Karpas-422 (cell line): ENCODE measurements at regions not wholly inside any gene's neighbourhood (a gene's known extent, or its start where the extent isn't known, plus 50 kb on each side); places are given as distances from the start of the nearest gene placed in this dataset.

ENCODE experiments used
- DNase-seq: peaks from one replicate; pipeline ENCODE4 v3.0.0-alpha.2; 2015
- H2AFZ ChIP-seq: fragments of 200-600 bp; sonication (generic); 2 replicates; pipeline ENCODE4 v1.6.1; 2014; ENCODE audit warnings: antibody characterized with exemption, low read length, mixed read lengths
- H3K27ac ChIP-seq: fragments of 200-600 bp; sonication (generic); 2 replicates; pipeline ENCODE4 v1.5.1; 2014; ENCODE audit warnings: mild to moderate bottlenecking, low read length, moderate library complexity
- H3K27me3 ChIP-seq: fragments of 200-600 bp; sonication (generic); 2 replicates; pipeline ENCODE4 v1.6.1; 2014; ENCODE audit warnings: low read length, mixed read lengths
- H3K36me3 ChIP-seq: fragments of 200-600 bp; sonication (generic); 2 replicates; pipeline ENCODE4 v1.6.1; 2014; ENCODE audit warnings: low read length, mixed read lengths; ENCODE audit not compliant: insufficient read depth
- H3K4me1 ChIP-seq: fragments of 200-600 bp; sonication (generic); 2 replicates; pipeline ENCODE4 v1.6.1; 2014; ENCODE audit warnings: mild to moderate bottlenecking, low read length, mixed read lengths
- H3K4me2 ChIP-seq: fragments of 200-600 bp; sonication (generic); 2 replicates; pipeline ENCODE4 v1.6.1; 2014; ENCODE audit warnings: low read length, low read depth, mild to moderate bottlenecking; ENCODE audit not compliant: poor library complexity, severe bottlenecking
- H3K4me3 ChIP-seq: fragments of 200-600 bp; sonication (generic); 2 replicates; pipeline ENCODE4 v1.5.1; 2014; ENCODE audit warnings: mild to moderate bottlenecking, antibody characterized with exemption, low read length, mixed read lengths
- H3K79me2 ChIP-seq: fragments of 200-600 bp; sonication (generic); 2 replicates; pipeline ENCODE4 v1.6.1; 2014; ENCODE audit warnings: mild to moderate bottlenecking, low read length, mixed read lengths
- H3K9ac ChIP-seq: fragments of 200-600 bp; sonication (generic); 2 replicates; pipeline ENCODE4 v1.6.0; 2014; ENCODE audit warnings: low read length
- H3K9me2 ChIP-seq: fragments of 200-600 bp; sonication (generic), shearing (Covaris generic); replicated peaks from 2 replicates; pipeline ENCODE4 v1.6.0; 2014; ENCODE audit warnings: mild to moderate bottlenecking, low read length, moderate library complexity; ENCODE audit not compliant: insufficient read depth
- H3K9me3 ChIP-seq: fragments of 300-700, 200-600 bp; sonication (generic); 2 replicates; pipeline ENCODE4 v1.6.1; 2014; ENCODE audit warnings: low read length, mixed read lengths
- H4K20me1 ChIP-seq: fragments of 200-600 bp; sonication (generic); 2 replicates; pipeline ENCODE4 v1.6.1; 2014; ENCODE audit warnings: mild to moderate bottlenecking, antibody characterized with exemption, low read length, low read depth; ENCODE audit not compliant: insufficient read depth

GRCh38 chr11:79708319-79708932 lies 267.6 kb upstream of the TENM4 start:
- DNase-seq = peak; percentile 86
- Histone ChIP-seq H3K9me3 (no peaks in the 10 kb centered on the region), H3K27ac (no peak overlapping the region), H3K4me2 (no peak overlapping the region), H3K27me3 (no peaks in the 10 kb centered on the region), H4K20me1 (no peaks in the 10 kb centered on the region), H3K79me2 (no peaks in the 10 kb centered on the region), H3K9ac (no peak overlapping the region), H3K4me1 (no peaks in the 10 kb centered on the region), H3K36me3 (no peaks in the 10 kb centered on the region), H3K9me2 (no peaks in the 10 kb centered on the region), H3K4me3 (no peak overlapping the region), H2AFZ (no peak overlapping the region)

GRCh38 chr11:79705648-79706047 lies 264.8 kb upstream of the TENM4 start:
- no peaks in the 10 kb centered on the region for H3K9me3 ChIP-seq
- no peak overlapping the region for H3K4me3 ChIP-seq
- no peaks in the 10 kb centered on the region for H3K4me1 ChIP-seq
- no peaks in the 10 kb centered on the region for H3K27me3 ChIP-seq
- H3K9me2 ChIP-seq = no peaks in the 10 kb centered on the region
- H3K4me2 ChIP-seq = no peak overlapping the region
- H4K20me1 ChIP-seq = no peaks in the 10 kb centered on the region
- H3K9ac ChIP-seq = no peak overlapping the region
- H3K79me2 ChIP-seq = no peaks in the 10 kb centered on the region
- no peak for DNase-seq
- no peaks in the 10 kb centered on the region for H3K36me3 ChIP-seq
- no peak overlapping the region for H2AFZ ChIP-seq
- H3K27ac ChIP-seq = no peak overlapping the region

GRCh38 chr11:79702303-79702702 lies 261.5 kb upstream of the TENM4 start:
- Histone ChIP-seq H3K9ac (no peak overlapping the region), H3K79me2 (no peaks in the 10 kb centered on the region), H3K4me3 (no peak overlapping the region), H3K4me2 (no peak overlapping the region), H3K36me3 (no peaks in the 10 kb centered on the region), H3K27me3 (no peaks in the 10 kb centered on the region), H3K9me2 (no peaks in the 10 kb centered on the region), H3K4me1 (no peaks in the 10 kb centered on the region), H4K20me1 (no peaks in the 10 kb centered on the region), H2AFZ (no peak overlapping the region), H3K27ac (no peak overlapping the region), H3K9me3 (no peaks in the 10 kb centered on the region)
- no peak for DNase-seq

- no peaks in the 10 kb centered on the region for H3K9me3 ChIP-seq
- no peaks in the 10 kb centered on the region for H4K20me1 ChIP-seq
- no peaks in the 10 kb centered on the region for H3K36me3 ChIP-seq
- H3K4me2 ChIP-seq = no peak overlapping the region
- H3K4me3 ChIP-seq = no peak overlapping the region
- no peaks in the 10 kb centered on the region for H3K4me1 ChIP-seq
- no peak overlapping the region for H2AFZ ChIP-seq
- H3K9me2 ChIP-seq = no peaks in the 10 kb centered on the region
- no peaks in the 10 kb centered on the region for H3K79me2 ChIP-seq
- no peak for DNase-seq
- H3K27ac ChIP-seq = no peak overlapping the region
- H3K27me3 ChIP-seq = no peaks in the 10 kb centered on the region
- no peak overlapping the region for H3K9ac ChIP-seq
Observed at GRCh38 chr11:79699246-79699645, 258.4 kb upstream of the TENM4 start.

- no peak overlapping the region for H3K4me2 ChIP-seq
- no peak overlapping the region for H3K4me3 ChIP-seq
- no peak overlapping the region for H2AFZ ChIP-seq
- no peaks in the 10 kb centered on the region for H3K9me3 ChIP-seq
- no peak overlapping the region for H3K9ac ChIP-seq
- no peaks in the 10 kb centered on the region for H3K36me3 ChIP-seq
- no peaks in the 10 kb centered on the region for H3K4me1 ChIP-seq
- no peaks in the 10 kb centered on the region for H4K20me1 ChIP-seq
- H3K79me2 ChIP-seq = no peaks in the 10 kb centered on the region
- no peaks in the 10 kb centered on the region for H3K27me3 ChIP-seq
- H3K9me2 ChIP-seq = no peaks in the 10 kb centered on the region
- H3K27ac ChIP-seq = no peak overlapping the region
- DNase-seq = no peak
Observed at GRCh38 chr11:79697905-79698304, 257.1 kb upstream of the TENM4 start.

- Histone ChIP-seq H3K4me1 (no peaks in the 10 kb centered on the region), H3K4me2 (no peak overlapping the region), H3K27ac (no peak overlapping the region), H3K36me3 (no peaks in the 10 kb centered on the region), H3K9me3 (no peaks in the 10 kb centered on the region), H3K4me3 (no peak overlapping the region), H4K20me1 (no peaks in the 10 kb centered on the region), H3K9me2 (no peaks in the 10 kb centered on the region), H3K79me2 (no peaks in the 10 kb centered on the region), H2AFZ (no peak overlapping the region), H3K9ac (no peak overlapping the region), H3K27me3 (peaks cover under 1% of the 10 kb centered on the region; the same call in 1 of the 2 replicates)
- no peak for DNase-seq
Observed at GRCh38 chr11:79694368-79694767, 253.5 kb upstream of the TENM4 start.

- Histone ChIP-seq H3K36me3 (no peaks in the 10 kb centered on the region), H3K79me2 (no peaks in the 10 kb centered on the region), H3K27ac (no peak overlapping the region), H3K9ac (no peak overlapping the region), H3K4me1 (no peaks in the 10 kb centered on the region), H3K4me3 (no peak overlapping the region), H3K27me3 (peaks cover 2% of the 10 kb centered on the region; the same call in 1 of the 2 replicates), H3K9me3 (no peaks in the 10 kb centered on the region), H4K20me1 (no peaks in the 10 kb centered on the region), H3K4me2 (no peak overlapping the region), H3K9me2 (no peaks in the 10 kb centered on the region), H2AFZ (no peak overlapping the region)
- no peak for DNase-seq
Observed at GRCh38 chr11:79691445-79691844, 250.6 kb upstream of the TENM4 start.

GRCh38 chr11:79686703-79687419 lies 246.0 kb upstream of the TENM4 start:
- H3K27ac ChIP-seq = no peak overlapping the region
- H3K36me3 ChIP-seq = no peaks in the 10 kb centered on the region
- no peak overlapping the region for H3K9ac ChIP-seq
- H3K4me2 ChIP-seq = no peak overlapping the region
- DNase-seq = no peak
- peaks cover 2% of the 10 kb centered on the region; the same call in 1 of the 2 replicates for H3K27me3 ChIP-seq
- no peaks in the 10 kb centered on the region for H3K4me1 ChIP-seq
- H3K9me3 ChIP-seq = no peaks in the 10 kb centered on the region
- H3K79me2 ChIP-seq = no peaks in the 10 kb centered on the region
- no peak overlapping the region for H3K4me3 ChIP-seq
- H2AFZ ChIP-seq = no peak overlapping the region
- no peaks in the 10 kb centered on the region for H3K9me2 ChIP-seq
- H4K20me1 ChIP-seq = no peaks in the 10 kb centered on the region
